ENCODE measurements at regions not wholly inside any gene's neighbourhood (a gene's known extent, or its start where the extent isn't known, plus 50 kb on each side); places are given as distances from the start of the nearest gene placed in this dataset.

GRCh38 chr4:86416081-86416480 lies 56.2 kb upstream of the MAPK10 start:
- ChIA-PET CTCF (no interaction called here), POLR2A (no interaction called here)
- H3K27ac Mint-ChIP-seq: no peak overlapping the region
- ATAC-seq (no peak), DNase-seq (ENCODE audit: low spot score) (no peak)
- peaks cover 2% of the 10 kb centered on the region; the same call in 1 of the 2 replicates for H3K27me3 Mint-ChIP-seq (ENCODE audit: low read depth)
- TF ChIP-seq ZNF532 (CRISPR knock-in tag; IDR thresholded peaks at IDR 0.05; ENCODE audit: borderline replicate concordance): no peak
- H3K9me3 Mint-ChIP-seq: peaks cover 37% of the 10 kb centered on the region
- peaks cover 30% of the 10 kb centered on the region for H3K36me3 Mint-ChIP-seq
- peaks cover 18% of the 10 kb centered on the region for H3K4me1 Mint-ChIP-seq
- H3K4me3 Mint-ChIP-seq: no peak overlapping the region

- Mint-ChIP-seq H3K4me3 (no peak overlapping the region), H3K9me3 (peaks cover 14% of the 10 kb centered on the region), H3K4me1 (peaks cover 30% of the 10 kb centered on the region), H3K27me3 (ENCODE audit: low read depth) (no peaks in the 10 kb centered on the region), H3K36me3 (peaks cover 8% of the 10 kb centered on the region), H3K27ac (peak overlapping the region; percentile 53; the same call in 1 of the 2 replicates)
- ATAC-seq (no peak; the same call in 1 of the 2 replicates), DNase-seq (ENCODE audit: low spot score) (no peak)
- TF ChIP-seq ETV6 (CRISPR knock-in tag; IDR thresholded peaks at IDR 0.05) (no peak), SOX15 (CRISPR knock-in tag; IDR thresholded peaks at IDR 0.05) (no peak), E2F5 (CRISPR knock-in tag; IDR thresholded peaks at IDR 0.05) (no peak), ZNF121 (CRISPR knock-in tag; IDR thresholded peaks at IDR 0.05) (no peak), GRHL2 (CRISPR knock-in tag; IDR thresholded peaks at IDR 0.05; ENCODE audit: insufficient replicate concordance, severe bottlenecking) (no peak), ERG (CRISPR knock-in tag; IDR thresholded peaks at IDR 0.05) (no peak), MAX (CRISPR knock-in tag; IDR thresholded peaks at IDR 0.05) (no peak), ARID4B (CRISPR knock-in tag; IDR thresholded peaks at IDR 0.05; ENCODE audit: borderline replicate concordance) (no peak), GTF2I (CRISPR knock-in tag; conservative IDR thresholded peaks at IDR 0.05) (no peak), MXD4 (CRISPR knock-in tag; IDR thresholded peaks at IDR 0.05; ENCODE audit: borderline replicate concordance) (no peak), USF1 (CRISPR knock-in tag; IDR thresholded peaks at IDR 0.05) (no peak), ZNF396 (CRISPR knock-in tag; IDR thresholded peaks at IDR 0.05; ENCODE audit: borderline replicate concordance) (no peak)
- CTCF ChIA-PET: no interaction called here
- POLR2A ChIA-PET: no interaction called here
Measured at GRCh38 chr4:86421461-86421860, 61.6 kb upstream of the MAPK10 start.
